GM20000 (cell line): ENCODE measurements at regions not wholly inside any gene's neighbourhood (a gene's known extent, or its start where the extent isn't known, plus 50 kb on each side); places are given as distances from the start of the nearest gene placed in this dataset.

Experiments used
- DNase-seq: peaks from one replicate; pipeline ENCODE4 v3.0.0; 2012; ENCODE audit warnings: low spot score
- TF ChIP-seq, protein P1 (sequence below): IDR thresholded peaks from 2 replicates; pipeline ENCODE4 v1.5.1; 2012; ENCODE audit warnings: mild to moderate bottlenecking, control low read depth; ENCODE audit errors: extremely low read depth, missing control alignments

GRCh38 chr1:17914131-17914530 is 159.0 kb downstream of the ACTL8 start:
- no peak for DNase-seq
- TF ChIP-seq, protein P1, sequence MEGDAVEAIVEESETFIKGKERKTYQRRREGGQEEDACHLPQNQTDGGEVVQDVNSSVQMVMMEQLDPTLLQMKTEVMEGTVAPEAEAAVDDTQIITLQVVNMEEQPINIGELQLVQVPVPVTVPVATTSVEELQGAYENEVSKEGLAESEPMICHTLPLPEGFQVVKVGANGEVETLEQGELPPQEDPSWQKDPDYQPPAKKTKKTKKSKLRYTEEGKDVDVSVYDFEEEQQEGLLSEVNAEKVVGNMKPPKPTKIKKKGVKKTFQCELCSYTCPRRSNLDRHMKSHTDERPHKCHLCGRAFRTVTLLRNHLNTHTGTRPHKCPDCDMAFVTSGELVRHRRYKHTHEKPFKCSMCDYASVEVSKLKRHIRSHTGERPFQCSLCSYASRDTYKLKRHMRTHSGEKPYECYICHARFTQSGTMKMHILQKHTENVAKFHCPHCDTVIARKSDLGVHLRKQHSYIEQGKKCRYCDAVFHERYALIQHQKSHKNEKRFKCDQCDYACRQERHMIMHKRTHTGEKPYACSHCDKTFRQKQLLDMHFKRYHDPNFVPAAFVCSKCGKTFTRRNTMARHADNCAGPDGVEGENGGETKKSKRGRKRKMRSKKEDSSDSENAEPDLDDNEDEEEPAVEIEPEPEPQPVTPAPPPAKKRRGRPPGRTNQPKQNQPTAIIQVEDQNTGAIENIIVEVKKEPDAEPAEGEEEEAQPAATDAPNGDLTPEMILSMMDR = no peak

GRCh38 chr1:17914987-17915386 is 159.9 kb downstream of the ACTL8 start:
- DNase-seq = no peak
- TF ChIP-seq, protein P1 = no peak

- TF ChIP-seq, protein P1 = no peak
- no peak for DNase-seq
Observed at GRCh38 chr1:17915511-17916197, 160.5 kb downstream of the ACTL8 start.

- TF ChIP-seq, protein P1 = no peak
- DNase-seq = no peak
Observed at GRCh38 chr1:17916702-17917101, 161.6 kb downstream of the ACTL8 start.

GRCh38 chr1:17919525-17920439 is 164.6 kb downstream of the ACTL8 start:
- DNase-seq = peak; percentile 14
- TF ChIP-seq, protein P1 = no peak

DNA sequence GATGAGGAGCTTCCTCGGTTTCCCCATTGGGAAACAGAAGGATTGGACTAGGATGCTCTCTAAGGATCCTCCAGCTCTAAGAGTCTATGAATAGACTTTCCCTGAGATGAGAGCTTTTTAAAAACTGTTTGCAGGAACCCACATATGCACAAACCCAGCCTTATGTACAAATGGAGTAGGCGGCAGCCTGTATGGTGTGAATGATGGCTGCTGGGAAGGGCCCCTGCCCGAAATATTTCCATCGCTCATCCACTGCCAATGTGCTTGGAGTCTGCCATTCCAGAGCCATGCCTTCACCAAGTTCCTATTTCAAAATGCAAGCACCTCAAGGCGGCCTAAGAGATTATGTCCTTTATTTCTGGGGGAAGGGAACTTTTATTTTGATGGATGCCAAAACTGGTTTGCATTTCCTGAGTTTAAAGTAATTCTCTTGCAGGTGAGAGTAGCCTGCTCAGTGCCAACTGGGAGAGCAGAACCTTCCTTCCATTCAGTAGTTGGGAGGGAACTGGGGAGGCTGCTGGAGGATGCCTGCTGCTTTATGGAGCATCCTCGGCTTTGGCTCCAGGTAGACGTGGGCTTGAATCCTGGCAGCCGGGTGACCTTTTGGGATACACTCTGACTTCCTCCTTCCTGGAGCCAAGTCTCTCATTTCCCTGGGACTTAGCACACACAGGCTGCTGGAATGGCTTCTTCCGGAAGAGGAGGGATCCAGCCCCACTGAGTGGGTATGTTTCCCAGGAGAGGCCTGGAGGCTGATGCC is 165.9 kb downstream of the ACTL8 start:
- TF ChIP-seq, protein P1 = no peak
- no peak for DNase-seq

GRCh38 chr1:17922833-17923232 is 167.7 kb downstream of the ACTL8 start:
- DNase-seq = peak; percentile 30
- TF ChIP-seq, protein P1 = peak; percentile 8
